ENCODE measurements at regions not wholly inside any gene's neighbourhood (a gene's known extent, or its start where the extent isn't known, plus 50 kb on each side); places are given as distances from the start of the nearest gene placed in this dataset.
A peak's percentile ranks its signal among the peaks of the same experiment; 100 is the strongest.

- Histone ChIP-seq H3K27ac (ENCODE audit: low read length) (no peak overlapping the region), H3K27me3 (ENCODE audit: control insufficient read depth, insufficient read depth) (no peaks in the 10 kb centered on the region), H3K4me1 (ENCODE audit: control insufficient read depth, insufficient read depth, low read length) (no peaks in the 10 kb centered on the region), H3K4me3 (ENCODE audit: low read length) (no peak overlapping the region), H3K9me3 (ENCODE audit: control insufficient read depth, low read length) (no peaks in the 10 kb centered on the region)
- intact Hi-C loops (cut with DNase I): no loop called here
- WGBS: 52% methylated on average over 8 of the region's 8 CpGs
- DNase-seq: peak in 1 of 3 donors; percentile 3
- no peak for ATAC-seq
These were observed 262.7 kb downstream of the HAUS1 start for GRCh38 chr18:46366751-46367376.

DNA sequence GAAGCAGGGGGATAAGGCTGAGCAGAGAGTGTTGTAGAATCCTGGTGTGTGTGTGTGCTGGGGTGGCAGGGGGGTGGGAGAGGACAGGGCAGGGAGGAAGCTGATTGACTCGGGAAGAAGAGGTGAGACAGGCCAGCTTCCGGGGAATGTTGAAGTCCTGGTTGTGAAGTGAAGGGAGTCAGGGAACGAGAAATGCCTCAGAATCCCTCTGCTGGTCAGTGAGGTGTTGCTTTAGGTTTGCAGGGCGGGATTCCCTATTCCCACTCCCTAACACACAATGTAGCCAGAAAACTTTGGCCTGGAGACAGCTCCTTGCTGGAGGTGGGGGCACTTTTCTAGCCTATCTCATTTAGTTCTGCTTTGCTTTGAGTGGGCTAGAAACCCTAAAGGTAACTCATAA is 265.1 kb downstream of the HAUS1 start:
- intact Hi-C loops (cut with DNase I): no loop called here

GRCh38 chr18:46370898-46371297 is 266.7 kb downstream of the HAUS1 start:
- Histone ChIP-seq H3K4me1 (ENCODE audit: control insufficient read depth, insufficient read depth, low read length) (no peaks in the 10 kb centered on the region), H3K4me3 (ENCODE audit: low read length) (no peak overlapping the region), H3K27me3 (ENCODE audit: control insufficient read depth, insufficient read depth) (no peaks in the 10 kb centered on the region), H3K27ac (ENCODE audit: low read length) (no peak overlapping the region), H3K9me3 (ENCODE audit: control insufficient read depth, low read length) (no peaks in the 10 kb centered on the region)
- ATAC-seq (no peak), DNase-seq (no peak)
- WGBS: 90% methylated on average over 7 of the region's 7 CpGs
- intact Hi-C loops (cut with DNase I): no loop called here

More for the DNA sequence above, 265.1 kb downstream of the HAUS1 start:
- WGBS: 84% methylated on average over 4 of the region's 4 CpGs
- no peaks in the 10 kb centered on the region for H3K4me1 ChIP-seq (ENCODE audit: control insufficient read depth, insufficient read depth, low read length)
- no peak overlapping the region for H3K27ac ChIP-seq (ENCODE audit: low read length)
- DNase-seq: peak in 1 of 3 donors; percentile 1
- no peak for ATAC-seq
- no peaks in the 10 kb centered on the region for H3K27me3 ChIP-seq (ENCODE audit: control insufficient read depth, insufficient read depth)
- H3K9me3 ChIP-seq (ENCODE audit: control insufficient read depth, low read length): no peaks in the 10 kb centered on the region
- H3K4me3 ChIP-seq (ENCODE audit: low read length): no peak overlapping the region

DNA sequence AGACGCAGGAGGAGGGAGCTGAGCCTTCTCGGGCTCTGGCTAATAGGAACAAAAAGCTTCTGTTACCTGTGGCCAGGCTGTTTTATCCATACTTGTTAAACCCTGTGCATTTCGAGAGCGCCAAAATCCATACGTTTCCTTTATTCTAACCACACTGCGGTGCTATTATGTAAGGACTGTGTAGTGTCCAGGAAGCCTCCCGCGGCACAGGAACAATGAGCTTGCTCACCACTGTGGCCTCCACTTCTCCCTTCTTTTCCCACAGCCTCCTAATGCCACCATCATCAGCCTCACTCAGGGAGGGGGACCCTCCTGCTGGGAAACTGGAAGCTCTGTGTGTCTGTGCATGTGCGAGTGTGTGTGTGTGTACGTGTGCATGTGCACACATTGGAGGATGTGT is 268.5 kb downstream of the HAUS1 start:
- no peak for ATAC-seq
- Histone ChIP-seq H3K4me1 (ENCODE audit: control insufficient read depth, insufficient read depth, low read length) (no peaks in the 10 kb centered on the region), H3K27me3 (ENCODE audit: control insufficient read depth, insufficient read depth) (no peaks in the 10 kb centered on the region), H3K9me3 (ENCODE audit: control insufficient read depth, low read length) (no peaks in the 10 kb centered on the region), H3K27ac (ENCODE audit: low read length) (no peak overlapping the region), H3K4me3 (ENCODE audit: low read length) (no peak overlapping the region)
- WGBS: 85% methylated on average over 10 of the region's 10 CpGs
- intact Hi-C loops (cut with DNase I): no loop called here
- DNase-seq: no peak

- intact Hi-C loops (cut with DNase I): no loop called here
These were observed 268.9 kb downstream of the HAUS1 start for GRCh38 chr18:46373131-46373530.

GRCh38 chr18:46373791-46374190 is 269.6 kb downstream of the HAUS1 start:
- no peak overlapping the region for H3K27ac ChIP-seq (ENCODE audit: low read length)
- H3K27me3 ChIP-seq (ENCODE audit: control insufficient read depth, insufficient read depth): no peaks in the 10 kb centered on the region
- DNase-seq (no peak), ATAC-seq (no peak)
- H3K4me1 ChIP-seq (ENCODE audit: control insufficient read depth, insufficient read depth, low read length): no peaks in the 10 kb centered on the region
- H3K4me3 ChIP-seq (ENCODE audit: low read length): no peak overlapping the region
- intact Hi-C loops (cut with DNase I): no loop called here
- 80% methylated on average over 7 of the region's 7 CpGs for WGBS
- no peaks in the 10 kb centered on the region for H3K9me3 ChIP-seq (ENCODE audit: control insufficient read depth, low read length)

More at GRCh38 chr18:46373131-46373530, 268.9 kb downstream of the HAUS1 start:
- ATAC-seq (no peak), DNase-seq (no peak)
- H3K4me1 ChIP-seq (ENCODE audit: control insufficient read depth, insufficient read depth, low read length): no peaks in the 10 kb centered on the region
- H3K9me3 ChIP-seq (ENCODE audit: control insufficient read depth, low read length): no peaks in the 10 kb centered on the region
- no peak overlapping the region for H3K4me3 ChIP-seq (ENCODE audit: low read length)
- H3K27ac ChIP-seq (ENCODE audit: low read length): no peak overlapping the region
- H3K27me3 ChIP-seq (ENCODE audit: control insufficient read depth, insufficient read depth): no peaks in the 10 kb centered on the region
- 67% methylated on average over 2 of the region's 2 CpGs for WGBS

GRCh38 chr18:46374850-46375249 is 270.7 kb downstream of the HAUS1 start:
- Histone ChIP-seq H3K27me3 (ENCODE audit: control insufficient read depth, insufficient read depth) (no peaks in the 10 kb centered on the region), H3K4me3 (ENCODE audit: low read length) (no peak overlapping the region), H3K27ac (ENCODE audit: low read length) (no peak overlapping the region), H3K4me1 (ENCODE audit: control insufficient read depth, insufficient read depth, low read length) (no peaks in the 10 kb centered on the region), H3K9me3 (ENCODE audit: control insufficient read depth, low read length) (no peaks in the 10 kb centered on the region)
- ATAC-seq (no peak), DNase-seq (no peak)
- intact Hi-C loops (cut with DNase I): no loop called here
- 44% methylated on average over 6 of the region's 6 CpGs for WGBS

DNA sequence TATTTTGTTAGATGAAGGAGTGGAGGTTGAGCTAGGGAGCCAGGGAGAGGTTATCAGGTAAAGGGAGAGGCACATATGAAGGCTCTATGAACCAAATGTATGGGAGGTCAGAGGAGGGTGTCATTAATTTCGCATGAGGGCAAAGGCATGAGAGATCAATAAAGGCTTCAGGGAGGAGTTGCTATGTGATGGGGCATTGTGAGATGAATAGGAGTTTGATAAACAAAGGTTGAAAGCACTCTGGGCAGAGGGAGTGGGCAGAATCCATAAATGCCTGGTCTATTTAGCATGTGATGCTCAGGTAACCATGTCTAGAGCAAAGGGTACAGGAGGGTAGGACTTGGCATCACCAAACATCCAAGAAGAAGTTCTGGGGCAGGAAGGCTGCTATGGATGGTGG is 273.4 kb downstream of the HAUS1 start:
- intact Hi-C loops (cut with DNase I): no loop called here
- H3K27me3 ChIP-seq (ENCODE audit: control insufficient read depth, insufficient read depth): no peaks in the 10 kb centered on the region
- H3K4me3 ChIP-seq (ENCODE audit: low read length): no peak overlapping the region
- H3K27ac ChIP-seq (ENCODE audit: low read length): no peak overlapping the region
- DNase-seq (no peak), ATAC-seq (no peak)
- WGBS: 100% methylated on average over 1 of the region's 1 CpG
- no peaks in the 10 kb centered on the region for H3K4me1 ChIP-seq (ENCODE audit: control insufficient read depth, insufficient read depth, low read length)
- no peaks in the 10 kb centered on the region for H3K9me3 ChIP-seq (ENCODE audit: control insufficient read depth, low read length)

GRCh38 chr18:46378126-46378863 is 274.1 kb downstream of the HAUS1 start:
- ATAC-seq (no peak), DNase-seq (peak in 1 of 3 donors; percentile 14)
- H3K27me3 ChIP-seq (ENCODE audit: control insufficient read depth, insufficient read depth): no peaks in the 10 kb centered on the region
- 83% methylated on average over 12 of the region's 12 CpGs for WGBS
- H3K9me3 ChIP-seq (ENCODE audit: control insufficient read depth, low read length): no peaks in the 10 kb centered on the region
- H3K4me3 ChIP-seq (ENCODE audit: low read length): no peak overlapping the region
- intact Hi-C loops (cut with DNase I): no loop called here
- H3K4me1 ChIP-seq (ENCODE audit: control insufficient read depth, insufficient read depth, low read length): no peaks in the 10 kb centered on the region
- no peak overlapping the region for H3K27ac ChIP-seq (ENCODE audit: low read length)

DNA sequence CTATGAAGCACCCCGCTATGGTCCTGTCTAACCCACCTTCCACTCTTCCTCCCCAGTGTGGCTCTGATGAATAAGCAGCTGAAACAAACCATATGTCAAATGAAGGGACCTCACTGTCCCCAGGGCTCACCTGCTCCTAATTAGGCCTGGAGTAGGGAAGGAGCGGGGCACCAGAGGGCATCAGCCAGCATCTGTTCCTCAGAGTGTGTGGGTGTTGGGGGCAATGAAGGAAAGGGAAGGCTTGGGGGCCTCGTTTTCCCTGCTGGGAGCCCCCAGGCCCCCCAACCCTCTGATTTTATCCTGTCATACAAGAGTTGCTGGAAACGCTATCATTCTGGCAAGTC is 274.7 kb downstream of the HAUS1 start:
- WGBS: 89% methylated on average over 4 of the region's 4 CpGs
- intact Hi-C loops (cut with DNase I): no loop called here
- no peak for ATAC-seq

DNA sequence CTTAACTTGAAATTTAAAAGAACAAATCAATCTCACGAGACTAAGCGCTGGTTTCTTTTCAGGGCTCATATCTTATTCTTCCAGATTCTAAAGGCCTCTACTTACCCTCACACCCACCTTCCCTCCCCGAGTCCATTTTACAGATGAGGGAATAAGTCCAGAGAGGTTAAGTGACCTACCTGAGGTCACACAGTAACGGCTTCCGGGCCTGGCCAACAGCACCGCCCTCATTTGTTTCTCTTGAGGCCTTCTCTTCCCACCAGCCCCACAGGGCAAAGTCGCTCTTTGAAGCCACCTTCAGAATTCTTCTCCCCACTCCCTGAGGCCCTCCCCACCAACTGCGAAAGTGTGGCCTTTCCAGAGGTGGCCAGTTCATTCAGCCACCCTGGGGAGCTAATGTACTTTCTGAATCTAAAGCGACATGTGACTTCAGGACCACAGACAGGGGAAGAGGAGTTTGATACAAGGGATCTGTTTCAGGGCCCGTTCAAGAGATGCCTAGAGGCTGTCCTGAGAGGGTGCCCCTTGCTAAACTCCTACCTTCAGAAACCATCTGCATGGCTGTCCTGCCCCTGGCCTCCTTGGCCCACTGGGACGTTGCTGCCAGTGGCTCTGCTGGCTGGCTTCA is 275.3 kb downstream of the HAUS1 start:
- no peaks in the 10 kb centered on the region for H3K9me3 ChIP-seq (ENCODE audit: control insufficient read depth, low read length)
- H3K27me3 ChIP-seq (ENCODE audit: control insufficient read depth, insufficient read depth): no peaks in the 10 kb centered on the region
- WGBS: 83% methylated on average over 11 of the region's 11 CpGs
- H3K27ac ChIP-seq (ENCODE audit: low read length): no peak overlapping the region
- H3K4me1 ChIP-seq (ENCODE audit: control insufficient read depth, insufficient read depth, low read length): no peaks in the 10 kb centered on the region
- intact Hi-C loops (cut with DNase I): no loop called here
- H3K4me3 ChIP-seq (ENCODE audit: low read length): no peak overlapping the region
- no peak for ATAC-seq
- no peak for DNase-seq

More for the DNA sequence above, 274.7 kb downstream of the HAUS1 start:
- Histone ChIP-seq H3K4me1 (ENCODE audit: control insufficient read depth, insufficient read depth, low read length) (no peaks in the 10 kb centered on the region), H3K4me3 (ENCODE audit: low read length) (no peak overlapping the region), H3K27me3 (ENCODE audit: control insufficient read depth, insufficient read depth) (no peaks in the 10 kb centered on the region), H3K9me3 (ENCODE audit: control insufficient read depth, low read length) (no peaks in the 10 kb centered on the region), H3K27ac (ENCODE audit: low read length) (no peak overlapping the region)
- DNase-seq: no peak

All from right cardiac atrium (tissue), 5 donors.